Testis (tissue), 2 donors: ENCODE measurements at regions not wholly inside any gene's neighbourhood (a gene's known extent, or its start where the extent isn't known, plus 50 kb on each side); places are given as distances from the start of the nearest gene placed in this dataset.

Experiments
- DNase-seq: peaks from one replicate; pipeline ENCODE4 v3.0.0-alpha.2; 2019
- H3K27ac ChIP-seq, 2 donors: fragments of 200-600 bp; sonication (generic); one replicate each; pipeline ENCODE4 v1.5.1; 2019
- H3K27me3 ChIP-seq: fragments of 200-600 bp; sonication (generic); one replicate; pipeline ENCODE4 v1.5.1; 2019
- H3K36me3 ChIP-seq: fragments of 200-600 bp; sonication (generic); one replicate; pipeline ENCODE4 v1.5.1; 2017; ENCODE audit warnings: low read depth; ENCODE audit errors: missing control alignments
- H3K4me1 ChIP-seq: fragments of 200-600 bp; sonication (generic); one replicate; pipeline ENCODE4 v1.5.1; 2019
- H3K4me3 ChIP-seq, 2 donors: fragments of 200-600 bp; sonication (generic); one replicate each; pipeline ENCODE4 v1.5.1; 2017 to 2019
- H3K9me3 ChIP-seq: fragments of 200-600 bp; sonication (generic); one replicate; pipeline ENCODE4 v1.5.1; 2017
- CTCF ChIP-seq, 3 experiments: fragments of 450-650 bp in 2 of 3; fragments of 200-600 bp in 1 of 3; sonication (generic) in 1 of 3; IDR thresholded peaks; one replicate each; pipeline ENCODE4 v1.5.1; 2016 to 2019; ENCODE audit warnings: antibody characterized with exemption in 3 of 3, mild to moderate bottlenecking in 2 of 3, moderate library complexity in 1 of 3
- POLR2A ChIP-seq: fragments of 450-650 bp; IDR thresholded peaks from one replicate; pipeline ENCODE4 v1.6.1; 2017; ENCODE audit warnings: antibody characterized with exemption, mild to moderate bottlenecking, moderate library complexity
- WGBS, 2 donors: methylation state at CpG; one replicate each; pipeline ENCODE4 v1.1.5; 2018; 5-methylcytosine and 5-hydroxymethylcytosine counted together
- intact Hi-C: fragments of 100-400 bp; cut with DNase I; formaldehyde crosslinking; loops from one replicate; pipeline ENCODE4 v1.15.1; 2023; ENCODE audit warnings: low total_unique reads

- intact Hi-C loops: no loop called here
- no peaks in the 10 kb centered on the region for H3K27me3 ChIP-seq
- no peaks in the 10 kb centered on the region for H3K9me3 ChIP-seq
- H3K4me3 ChIP-seq: no peak overlapping the region
- no peak for TF ChIP-seq CTCF (IDR thresholded peaks at IDR 0.05)
- TF ChIP-seq POLR2A: no peak
- peak overlapping the region in 1 of 2 donors; percentile 1 for H3K27ac ChIP-seq
- H3K4me1 ChIP-seq: peaks cover 5% of the 10 kb centered on the region
- WGBS, 2 donors: 73 to 81% methylated on average over 6 of the region's 6 CpGs
- no peaks in the 10 kb centered on the region for H3K36me3 ChIP-seq
- DNase-seq: no peak
Observed at GRCh38 chr1:198932351-198932991, 293.6 kb downstream of the PTPRC start.

- intact Hi-C loops: no loop called here
- Histone ChIP-seq H3K27me3 (no peaks in the 10 kb centered on the region), H3K4me3 (no peak overlapping the region), H3K27ac (peak overlapping the region in 1 of 2 donors; percentile 62), H3K36me3 (no peaks in the 10 kb centered on the region), H3K4me1 (peaks cover 5% of the 10 kb centered on the region), H3K9me3 (no peaks in the 10 kb centered on the region)
- no peak for DNase-seq
- WGBS, 2 donors: 59 to 64% methylated on average over 5 of the region's 5 CpGs
- no peak for TF ChIP-seq CTCF (IDR thresholded peaks at IDR 0.05)
- TF ChIP-seq POLR2A: no peak
Observed at GRCh38 chr1:198933515-198934222, 294.8 kb downstream of the PTPRC start.

GRCh38 chr1:198934426-198934825 lies 295.6 kb downstream of the PTPRC start:
- WGBS, 2 donors: 58 to 59% methylated on average over 2 of the region's 2 CpGs
- Histone ChIP-seq H3K27ac (peak overlapping the region in 1 of 2 donors; percentile 62), H3K27me3 (no peaks in the 10 kb centered on the region), H3K36me3 (no peaks in the 10 kb centered on the region), H3K9me3 (no peaks in the 10 kb centered on the region), H3K4me3 (no peak overlapping the region), H3K4me1 (peaks cover 5% of the 10 kb centered on the region)
- intact Hi-C loops: no loop called here
- TF ChIP-seq POLR2A: no peak
- no peak for TF ChIP-seq CTCF (IDR thresholded peaks at IDR 0.05)
- DNase-seq: no peak

GRCh38 chr1:198934901-198935305 lies 296.1 kb downstream of the PTPRC start:
- H3K4me1 ChIP-seq: peaks cover 5% of the 10 kb centered on the region
- no peak for TF ChIP-seq POLR2A
- no peak for TF ChIP-seq CTCF (IDR thresholded peaks at IDR 0.05)
- intact Hi-C loops: no loop called here
- no peaks in the 10 kb centered on the region for H3K27me3 ChIP-seq
- DNase-seq: no peak
- peak overlapping the region in 1 of 2 donors; percentile 62 for H3K27ac ChIP-seq
- no peaks in the 10 kb centered on the region for H3K9me3 ChIP-seq
- peak overlapping the region in 1 of 2 donors; percentile 64 for H3K4me3 ChIP-seq
- 25 to 29% methylated on average over 6 of the region's 6 CpGs for WGBS, 2 donors
- no peaks in the 10 kb centered on the region for H3K36me3 ChIP-seq
